Common myeloid progenitor, CD34-positive (primary cell): ENCODE measurements at regions not wholly inside any gene's neighbourhood (a gene's known extent, or its start where the extent isn't known, plus 50 kb on each side); places are given as distances from the start of the nearest gene placed in this dataset.

Source experiments
- CTCF ChIA-PET: fragments of 350-600 bp; sonication (Branson Sonifier 250); formaldehyde crosslinking; loops from one replicate; lab custom pipeline; 2021; ENCODE audit warnings: antibody characterized with exemption; lab: Charles Lee
- POLR2A ChIA-PET: fragments of 350-600 bp; sonication (Branson Sonifier 250); formaldehyde crosslinking; loops from one replicate; lab custom pipeline; 2021; ENCODE audit warnings: antibody characterized with exemption; lab: Charles Lee
- DNase-seq, 3 donors: peaks; one replicate each; pipeline versions ENCODE4 v3.0.0 to v3.0.0-alpha.2; 2013
- H3K27ac ChIP-seq, 2 experiments: 1 replicate in 1 of 2; 2 replicates in 1 of 2; pipeline ENCODE4 v1.7.0; 2013; ENCODE audit warnings: inconsistent platforms in 2 of 2, low read length in 2 of 2, mild to moderate bottlenecking in 2 of 2, low read depth in 1 of 2, moderate library complexity in 1 of 2; ENCODE audit not compliant: severe bottlenecking in 2 of 2, insufficient read depth in 1 of 2, poor library complexity in 1 of 2
- H3K27me3 ChIP-seq, 5 experiments: replicated peaks in 2 of 5; 1 replicate in 3 of 5; 2 replicates in 2 of 5; pipeline versions ENCODE4 v1.6.1 to v1.7.0; 2013; ENCODE audit warnings: low read length in 4 of 5, mild to moderate bottlenecking in 2 of 5, moderate library complexity in 2 of 5, inconsistent platforms in 1 of 5; ENCODE audit not compliant: insufficient read depth in 5 of 5, control insufficient read depth in 4 of 5
- H3K36me3 ChIP-seq, 4 experiments: 1 replicate in 2 of 4; 2 replicates in 2 of 4; pipeline versions ENCODE4 v1.6.1 to v1.7.0; 2013; ENCODE audit warnings: low read length in 3 of 4, control low read depth in 1 of 4, mild to moderate bottlenecking in 1 of 4; ENCODE audit not compliant: control insufficient read depth in 4 of 4, insufficient read depth in 4 of 4
- H3K4me1 ChIP-seq, 4 experiments: 1 replicate in 3 of 4; 2 replicates in 1 of 4; pipeline versions ENCODE4 v1.6.1 to v1.7.1; 2013; ENCODE audit warnings: low read length in 3 of 4, mild to moderate bottlenecking in 3 of 4, control low read depth in 1 of 4, inconsistent platforms in 1 of 4, moderate library complexity in 1 of 4; ENCODE audit not compliant: control insufficient read depth in 4 of 4, insufficient read depth in 4 of 4; ENCODE audit errors: control extremely low read depth in 1 of 4
- H3K4me3 ChIP-seq, 7 experiments: 1 replicate in 4 of 7; 2 replicates in 3 of 7; pipeline versions ENCODE4 v1.5.1 to v1.7.0; 2013; ENCODE audit warnings: mild to moderate bottlenecking in 7 of 7, low read length in 6 of 7, moderate library complexity in 6 of 7, inconsistent platforms in 2 of 7, low read depth in 2 of 7, control low read depth in 1 of 7; ENCODE audit not compliant: insufficient read depth in 4 of 7, control insufficient read depth in 1 of 7; ENCODE audit errors: extremely low read depth in 1 of 7
- H3K9me3 ChIP-seq, 5 experiments: 1 replicate in 4 of 5; 2 replicates in 1 of 5; pipeline versions ENCODE4 v1.6.1 to v1.7.1; 2013; ENCODE audit warnings: low read length in 4 of 5, mild to moderate bottlenecking in 2 of 5, inconsistent platforms in 1 of 5, low read depth in 1 of 5, moderate library complexity in 1 of 5; ENCODE audit not compliant: control insufficient read depth in 4 of 5, insufficient read depth in 2 of 5; ENCODE audit errors: control extremely low read depth in 1 of 5
- WGBS: methylation state at CpG from one replicate; pipeline ENCODE4 v1.1.5; 2013; ENCODE audit not compliant: insufficient coverage; 5-methylcytosine and 5-hydroxymethylcytosine counted together

- 94% methylated on average over 2 of the region's 2 CpGs for WGBS
- ChIA-PET POLR2A (no interaction called here), CTCF (no interaction called here)
- H3K27me3 ChIP-seq: no peaks in the 10 kb centered on the region
- H3K36me3 ChIP-seq: no peaks in the 10 kb centered on the region
- H3K4me1 ChIP-seq: peaks cover 0 to 12% (median 8%) of the 10 kb centered on the region in 4 experiments
- peaks cover 0 to 13% (median 6%) of the 10 kb centered on the region in 5 experiments for H3K9me3 ChIP-seq
- DNase-seq: no peak
- H3K4me3 ChIP-seq: no peak overlapping the region
- no peak overlapping the region for H3K27ac ChIP-seq
Measured at GRCh38 chr4:143784567-143784966, 84.1 kb upstream of the FREM3 start.

GRCh38 chr4:143782521-143782920, 82.0 kb upstream of the FREM3 start:
- H3K36me3 ChIP-seq: no peaks in the 10 kb centered on the region
- no peak for DNase-seq
- no peaks in the 10 kb centered on the region for H3K4me1 ChIP-seq
- peaks cover 0 to 13% (median 6%) of the 10 kb centered on the region in 5 experiments for H3K9me3 ChIP-seq
- ChIA-PET CTCF (no interaction called here), POLR2A (no interaction called here)
- 100% methylated on average over 1 of the region's 1 CpG for WGBS
- no peak overlapping the region for H3K27ac ChIP-seq
- H3K27me3 ChIP-seq: no peaks in the 10 kb centered on the region
- H3K4me3 ChIP-seq: no peak overlapping the region

- H3K4me3 ChIP-seq: no peak overlapping the region
- peak; percentile 52 to 60 (median 54) for DNase-seq
- POLR2A ChIA-PET: no interaction called here
Measured at GRCh38 chr4:143773998-143774895, 73.8 kb upstream of the FREM3 start.

GRCh38 chr4:143771269-143771668, 70.8 kb upstream of the FREM3 start:
- peaks cover 0 to 5% (median 0%) of the 10 kb centered on the region in 5 experiments for H3K9me3 ChIP-seq
- H3K27ac ChIP-seq: no peak overlapping the region
- H3K27me3 ChIP-seq: no peaks in the 10 kb centered on the region
- no peak overlapping the region for H3K4me3 ChIP-seq
- H3K4me1 ChIP-seq: peaks cover 0 to 3% (median 0%) of the 10 kb centered on the region in 4 experiments
- CTCF ChIA-PET: no interaction called here
- DNase-seq: no peak
- H3K36me3 ChIP-seq: no peaks in the 10 kb centered on the region
- POLR2A ChIA-PET: no interaction called here

More at GRCh38 chr4:143773998-143774895, 73.8 kb upstream of the FREM3 start:
- Histone ChIP-seq H3K27me3 (no peaks in the 10 kb centered on the region), H3K9me3 (peaks cover 0 to 5% (median 0%) of the 10 kb centered on the region in 5 experiments), H3K4me1 (peaks cover 0 to 3% (median 0%) of the 10 kb centered on the region in 4 experiments), H3K36me3 (no peaks in the 10 kb centered on the region), H3K27ac (no peak overlapping the region)
- 90% methylated on average over 3 of the region's 8 CpGs for WGBS
- CTCF ChIA-PET: interaction anchor here (0.8 to 2.0 kb wide), 4 partner anchors 9 to 213 kb away, joined by 4 to 6 read pairs (median 6); partner anchors contain the start of gene GYPE

DNA sequence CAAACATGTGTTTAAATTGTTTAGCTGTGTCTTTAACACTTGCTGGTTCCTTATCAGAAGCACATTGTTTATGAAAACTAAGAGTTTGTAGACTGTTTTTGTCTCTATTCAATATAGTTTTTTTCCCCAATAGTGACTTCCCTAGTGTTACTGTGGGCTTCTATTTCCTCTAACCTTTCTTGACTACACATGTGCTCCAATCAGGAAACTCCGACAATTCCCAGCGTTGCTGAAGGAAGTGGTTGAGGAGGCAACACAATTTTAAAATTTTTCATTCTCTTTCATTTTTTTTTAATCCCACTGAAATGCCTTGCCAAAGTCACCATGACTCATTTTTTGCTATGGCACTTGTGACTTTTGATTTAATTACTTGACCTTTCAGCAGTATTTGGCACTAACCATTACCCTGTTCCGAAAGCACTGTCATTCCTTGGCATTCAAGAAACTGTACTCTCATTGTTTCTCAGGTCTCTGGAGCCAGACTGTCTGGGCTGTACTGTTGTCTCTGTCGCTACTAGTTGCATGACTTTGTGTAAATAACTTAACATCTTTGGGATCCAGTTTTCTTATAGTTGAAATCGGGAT, 67.6 kb upstream of the FREM3 start:
- ChIA-PET CTCF (no interaction called here), POLR2A (no interaction called here)
- no peak overlapping the region for H3K4me3 ChIP-seq
- WGBS: 63% methylated on average over 3 of the region's 5 CpGs
- H3K4me1 ChIP-seq: no peaks in the 10 kb centered on the region
- H3K9me3 ChIP-seq: peaks cover 0 to 3% (median 0%) of the 10 kb centered on the region in 5 experiments
- H3K27ac ChIP-seq: no peak overlapping the region
- peak in 1 of 3 donors; percentile 7 for DNase-seq
- no peaks in the 10 kb centered on the region for H3K36me3 ChIP-seq
- no peaks in the 10 kb centered on the region for H3K27me3 ChIP-seq

GRCh38 chr4:143763587-143763986, 63.1 kb upstream of the FREM3 start:
- Histone ChIP-seq H3K27ac (no peak overlapping the region), H3K4me1 (peaks cover 0 to 2% (median 0%) of the 10 kb centered on the region in 4 experiments), H3K9me3 (peaks cover 0 to 1% (median 0%) of the 10 kb centered on the region in 5 experiments), H3K4me3 (no peak overlapping the region), H3K27me3 (no peaks in the 10 kb centered on the region), H3K36me3 (no peaks in the 10 kb centered on the region)
- no peak for DNase-seq
- WGBS: no CpG with 5 or more reads among the region's 3 CpGs
- ChIA-PET CTCF (no interaction called here), POLR2A (no interaction called here)

DNA sequence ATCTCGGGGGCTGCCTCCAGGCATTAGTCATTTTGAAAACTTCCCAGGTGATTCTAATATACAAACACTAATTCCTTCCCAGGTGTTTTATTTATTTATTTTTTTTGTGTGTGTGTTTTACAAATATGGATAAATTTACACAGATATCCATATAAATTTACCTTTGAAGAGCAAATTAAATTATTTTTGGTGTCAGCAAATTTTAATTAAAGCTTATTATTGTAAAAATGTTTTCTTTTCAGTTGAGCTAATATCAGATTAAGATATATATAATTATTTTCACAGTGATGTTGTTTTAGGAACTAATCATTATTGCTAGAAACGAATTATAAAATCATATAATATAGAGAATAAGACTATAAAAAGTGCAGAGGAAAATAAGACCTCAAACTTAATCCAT, 62.0 kb upstream of the FREM3 start:
- Histone ChIP-seq H3K9me3 (peaks cover 0 to 1% (median 0%) of the 10 kb centered on the region in 5 experiments), H3K4me1 (peaks cover 0 to 2% (median 0%) of the 10 kb centered on the region in 4 experiments), H3K27ac (no peak overlapping the region), H3K27me3 (no peaks in the 10 kb centered on the region), H3K4me3 (no peak overlapping the region), H3K36me3 (no peaks in the 10 kb centered on the region)
- WGBS: no CpG with 5 or more reads among the region's 2 CpGs
- DNase-seq: no peak
- POLR2A ChIA-PET: interaction anchor here (0.7 kb wide), 1 partner anchor 14 kb away, joined by 3 read pairs; no protein-coding TSS in a partner anchor
- CTCF ChIA-PET: no interaction called here
